Stimulated activated CD4-positive, alpha-beta T cell treated with anti-CD3 and anti-CD28 coated beads, Interleukin-12 subunit alpha, Interleukin-12 subunit beta, amount 100 ng/mL, for 48 hours (primary cell): ENCODE measurements at regions not wholly inside any gene's neighbourhood (a gene's known extent, or its start where the extent isn't known, plus 50 kb on each side); places are given as distances from the start of the nearest gene placed in this dataset.
"Not testable (repeated sequence)": the region's sequence is repeated elsewhere in the genome, so short reads cannot be mapped to it uniquely, and the experiment has no call there.

Experiments used
- DNase-seq, 3 donors: peaks; one replicate each; pipeline ENCODE4 v3.0.0-alpha.2; 2020; ENCODE audit warnings: low read depth in 2 of 3, low spot score in 1 of 3

DNA sequence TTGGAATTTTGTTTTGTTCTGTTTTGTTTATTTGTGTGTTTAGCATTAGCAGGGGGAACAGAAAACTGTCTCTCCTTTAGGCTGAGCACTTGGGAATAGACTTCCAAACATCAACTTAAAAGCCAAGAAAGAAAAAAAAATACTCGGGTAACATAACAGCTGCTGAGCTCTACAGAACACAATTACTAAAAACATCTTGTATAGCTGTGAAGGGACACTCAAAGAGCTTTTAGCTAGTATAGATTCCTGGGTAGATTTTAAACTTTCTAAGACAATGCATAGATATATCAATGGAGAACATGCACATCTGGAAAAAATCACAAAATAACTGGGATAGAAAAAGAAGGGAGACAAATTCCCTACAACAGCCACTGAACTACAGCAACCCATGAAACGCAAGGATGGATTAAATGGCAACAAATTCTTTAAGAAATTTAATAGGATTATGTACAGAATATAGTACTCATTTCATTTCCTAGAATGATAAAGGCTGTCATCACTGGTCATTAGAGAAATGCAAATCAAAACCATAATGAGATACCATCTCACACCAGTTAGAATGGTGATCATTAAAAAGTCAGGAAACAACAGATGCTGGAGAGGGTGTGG is 174.3 kb upstream of the KRR1 start:
- no peak for DNase-seq

DNA sequence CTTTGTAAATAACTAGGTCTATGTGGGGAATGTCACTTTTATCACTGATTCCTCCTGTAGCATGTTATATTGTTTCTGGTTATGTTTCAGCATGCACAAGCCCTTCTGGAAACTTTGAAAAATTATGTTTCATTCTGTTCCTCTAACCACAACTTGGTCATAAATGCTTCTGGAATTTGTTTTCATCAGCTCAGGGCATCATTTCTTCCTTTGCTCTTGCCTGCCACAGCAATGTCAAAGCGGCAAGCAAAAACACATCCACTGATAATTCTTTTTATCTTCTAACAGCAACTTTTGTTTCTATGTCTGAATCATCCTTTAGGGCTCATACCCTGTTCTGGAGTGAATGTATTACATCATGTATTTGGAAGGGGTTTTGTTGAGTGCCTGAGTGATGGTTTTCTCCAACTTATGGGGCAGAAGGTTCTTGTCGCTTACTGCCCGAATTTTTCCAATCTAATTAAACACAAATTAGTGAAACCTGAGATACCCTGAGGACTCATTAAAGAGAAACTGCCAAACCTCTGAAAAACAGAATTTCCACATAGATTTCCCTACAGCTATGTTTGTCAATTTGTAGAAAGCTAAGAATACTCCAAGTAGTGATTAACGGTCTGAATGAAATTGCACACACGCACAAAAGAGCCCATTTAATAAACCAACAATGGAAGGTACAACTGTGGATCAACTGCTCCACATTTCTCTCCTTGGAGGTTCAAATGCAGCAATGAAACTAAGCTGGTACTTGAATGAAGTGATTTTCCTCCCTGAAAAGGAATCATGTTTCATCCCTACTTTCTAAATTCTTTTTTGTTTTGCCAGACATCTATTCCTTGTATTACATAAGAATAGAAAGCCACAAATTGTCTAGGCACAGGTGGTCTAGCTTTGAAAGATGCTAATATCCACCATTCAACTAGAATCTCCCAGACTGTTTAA is 173.5 kb upstream of the KRR1 start:
- no peak for DNase-seq

DNA sequence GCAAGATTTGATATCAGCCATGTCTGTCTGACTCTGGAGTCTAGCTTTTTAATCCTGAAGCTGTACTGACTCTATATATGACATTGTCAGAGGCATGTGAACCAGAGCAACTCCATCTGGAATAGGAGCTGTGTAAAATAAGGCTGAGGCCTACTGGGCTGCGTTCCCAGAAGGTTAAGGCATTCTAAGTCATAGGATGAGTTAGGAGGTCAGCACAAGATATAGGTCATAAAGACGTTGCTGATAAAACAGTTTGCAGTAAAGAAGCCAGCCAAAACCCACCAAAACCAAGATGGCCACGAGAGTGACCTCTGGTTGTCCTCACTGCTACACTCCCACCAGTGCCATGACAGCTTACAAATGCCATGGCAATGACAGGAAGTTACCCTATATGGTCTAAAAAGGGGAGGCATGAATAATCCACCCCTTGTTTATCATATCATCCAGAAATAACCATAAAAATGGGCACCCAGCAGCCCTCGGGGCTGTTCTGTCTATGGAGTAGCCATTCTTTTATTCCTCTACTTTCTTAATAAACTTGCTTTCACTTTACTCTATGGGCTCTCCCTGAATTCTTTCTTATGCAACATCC is 172.7 kb upstream of the KRR1 start:
- not testable (repeated sequence) for DNase-seq

DNA sequence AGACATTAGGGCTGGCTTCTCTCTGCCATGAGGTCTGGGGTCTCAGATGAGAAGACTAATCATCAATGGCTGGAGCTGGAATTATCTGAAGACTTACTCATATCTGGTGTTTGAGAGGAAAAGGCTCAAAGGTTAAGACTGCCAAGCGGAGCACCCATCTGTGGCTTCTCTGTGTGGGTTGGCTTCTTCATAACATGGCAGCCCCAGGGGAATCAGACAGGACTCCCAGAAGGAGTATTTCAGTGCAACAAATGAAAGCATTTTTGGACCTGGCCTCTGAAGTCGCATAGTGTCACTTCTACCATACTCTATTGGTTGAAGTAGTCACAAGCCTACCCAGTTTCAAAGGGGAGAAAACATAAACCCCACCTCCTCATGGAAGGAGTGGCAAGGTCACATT is 171.8 kb upstream of the KRR1 start:
- no peak for DNase-seq

GRCh38 chr12:75677522-75677921 is 166.1 kb upstream of the KRR1 start:
- no peak for DNase-seq

DNA sequence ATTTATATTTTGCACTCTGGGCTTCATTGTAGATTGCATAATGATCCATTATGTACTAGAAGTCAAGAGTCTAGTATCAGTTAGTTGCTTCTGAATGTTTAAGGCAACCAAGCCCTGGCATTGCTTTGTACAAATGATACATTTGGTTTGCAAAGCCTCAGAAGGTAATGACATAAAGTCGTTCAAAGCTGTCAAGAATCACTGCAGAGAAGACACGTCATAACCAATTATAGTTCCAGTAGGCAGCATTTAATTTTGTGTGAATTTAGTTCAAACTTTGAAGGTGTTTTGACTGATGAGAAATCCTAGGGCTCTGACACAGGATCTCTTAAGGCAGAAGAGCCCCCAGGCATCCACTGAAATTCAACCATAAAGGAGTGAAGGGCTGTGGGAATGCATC is 163.0 kb upstream of the KRR1 start:
- no peak for DNase-seq

GRCh38 chr12:75672200-75672599 is 160.8 kb upstream of the KRR1 start:
- no peak for DNase-seq

- DNase-seq, result no peak
Observed at GRCh38 chr12:75670216-75670615, 158.8 kb upstream of the KRR1 start.

DNA sequence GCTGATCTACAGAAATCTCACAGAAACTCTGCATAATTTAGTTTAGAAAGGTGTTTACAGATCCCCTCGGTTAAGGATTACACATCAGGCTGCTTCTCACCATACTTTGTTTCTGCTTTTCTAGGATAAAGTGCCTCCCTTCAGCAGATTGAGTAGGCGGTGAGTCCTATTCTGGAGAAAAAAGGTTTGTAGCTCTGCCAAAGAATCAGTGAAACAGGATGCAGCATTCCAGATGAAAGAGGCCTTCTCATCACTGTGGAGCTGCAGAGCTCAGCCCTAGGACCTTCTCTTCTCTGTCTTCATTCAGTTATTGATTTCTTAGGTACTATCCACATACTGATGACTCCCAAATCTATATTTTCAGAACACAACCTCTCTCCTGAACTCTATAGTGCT is 155.5 kb upstream of the KRR1 start:
- no peak for DNase-seq

DNA sequence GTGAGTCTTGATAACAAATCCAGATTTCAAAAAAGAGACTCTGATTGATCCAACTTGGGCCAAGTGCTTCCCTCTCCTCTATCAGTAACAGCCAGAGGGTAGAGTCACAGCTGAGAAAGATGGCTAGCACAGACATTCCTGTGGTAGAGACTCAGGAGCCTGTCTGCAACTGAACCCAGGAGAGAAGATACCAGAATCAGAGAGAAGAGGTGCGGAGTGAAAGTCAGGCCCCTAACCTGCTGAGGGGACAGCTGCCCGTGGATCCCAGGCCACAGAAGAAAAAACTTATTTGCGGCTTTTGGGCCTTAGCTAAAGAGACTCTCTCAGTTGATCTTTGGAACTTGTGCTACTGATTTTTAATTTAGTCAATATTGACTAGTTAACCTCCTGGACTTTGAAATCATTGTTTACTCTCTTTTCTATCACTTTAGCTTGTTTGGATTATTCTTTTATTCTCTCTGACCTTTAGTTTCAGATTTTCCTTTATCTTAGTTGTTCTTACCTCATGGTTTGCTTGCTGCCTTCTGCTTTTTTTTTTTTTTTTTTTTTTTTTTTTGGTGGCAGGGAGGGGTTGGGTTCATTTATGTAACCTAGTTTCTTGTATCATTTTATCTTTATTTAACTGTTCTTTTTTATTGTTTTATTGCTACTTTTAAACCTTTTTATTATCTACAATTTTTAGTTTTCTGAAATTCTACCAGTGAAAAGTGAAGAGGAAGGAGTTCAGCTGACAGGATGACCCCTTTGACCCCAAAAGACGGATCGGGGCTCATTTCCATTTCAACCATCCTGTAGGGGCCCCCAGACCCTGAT is 154.9 kb upstream of the KRR1 start:
- DNase-seq, result no peak

DNA sequence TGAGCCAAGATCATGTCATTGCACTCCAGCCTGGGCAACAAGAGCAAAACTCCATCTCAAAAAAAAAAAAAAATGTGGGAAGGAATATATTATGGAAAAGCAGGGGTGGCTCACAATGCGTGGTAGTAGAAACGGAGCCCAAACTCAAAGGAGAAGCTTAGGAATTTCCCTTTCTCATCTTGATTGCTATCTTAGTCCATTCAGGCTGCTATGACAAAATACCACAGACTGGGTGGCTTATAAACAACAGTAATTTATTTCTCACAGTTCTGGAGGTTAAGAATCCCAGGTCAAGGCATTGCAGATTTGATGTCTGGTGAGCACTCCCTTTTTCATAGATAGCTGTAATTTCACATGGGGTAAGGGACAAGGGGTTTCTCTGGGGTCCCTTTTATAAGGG is 153.8 kb upstream of the KRR1 start:
- DNase-seq, result no peak

DNA sequence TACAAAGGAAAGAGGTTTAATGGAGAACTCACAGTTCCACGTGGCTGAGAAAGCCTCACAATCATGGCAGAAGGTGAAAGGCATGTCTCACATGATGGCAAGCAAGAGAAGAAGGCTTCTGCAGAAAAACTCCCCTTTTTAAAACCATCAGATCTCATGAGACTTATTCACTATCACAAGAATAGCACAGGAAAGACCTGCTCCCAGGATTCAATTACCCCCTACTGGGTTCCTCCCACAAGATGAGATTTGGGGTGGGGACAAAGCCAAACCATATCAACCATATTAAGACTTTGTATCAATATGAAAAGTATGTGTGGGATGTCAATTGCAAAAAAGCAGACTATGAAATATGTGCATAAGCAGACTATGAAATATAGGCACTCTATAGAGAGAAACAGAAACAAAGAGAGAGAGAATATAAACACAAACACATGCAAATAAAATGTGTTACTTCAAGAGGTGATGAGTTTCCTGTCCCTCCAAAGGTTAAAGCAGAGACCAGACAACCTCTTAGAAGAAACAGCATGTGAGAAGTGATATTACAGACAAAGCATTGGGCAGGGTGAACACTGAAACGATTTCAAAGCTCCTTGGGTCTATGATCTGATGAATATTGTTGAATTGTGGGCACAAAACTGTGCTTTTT is 151.2 kb upstream of the KRR1 start:
- no peak for DNase-seq

DNA sequence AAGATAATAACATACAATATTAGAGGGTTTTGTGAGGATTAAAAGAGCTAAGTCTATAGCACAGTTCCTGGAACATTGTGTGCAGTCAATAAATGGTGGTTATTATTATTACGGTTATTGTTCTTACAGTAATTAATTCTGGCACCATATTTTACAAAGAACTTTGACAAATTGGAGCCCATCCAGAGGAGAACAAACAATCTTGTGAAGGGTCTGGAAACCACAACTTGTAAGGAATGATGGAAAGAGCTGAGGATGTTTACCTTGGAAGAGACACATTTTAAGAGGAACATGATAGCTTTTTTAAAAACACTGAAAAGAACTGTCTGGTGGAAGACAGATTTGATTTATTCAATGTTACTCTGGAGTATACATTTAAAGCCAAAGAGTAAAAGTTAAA is 150.5 kb upstream of the KRR1 start:
- no peak for DNase-seq

DNA sequence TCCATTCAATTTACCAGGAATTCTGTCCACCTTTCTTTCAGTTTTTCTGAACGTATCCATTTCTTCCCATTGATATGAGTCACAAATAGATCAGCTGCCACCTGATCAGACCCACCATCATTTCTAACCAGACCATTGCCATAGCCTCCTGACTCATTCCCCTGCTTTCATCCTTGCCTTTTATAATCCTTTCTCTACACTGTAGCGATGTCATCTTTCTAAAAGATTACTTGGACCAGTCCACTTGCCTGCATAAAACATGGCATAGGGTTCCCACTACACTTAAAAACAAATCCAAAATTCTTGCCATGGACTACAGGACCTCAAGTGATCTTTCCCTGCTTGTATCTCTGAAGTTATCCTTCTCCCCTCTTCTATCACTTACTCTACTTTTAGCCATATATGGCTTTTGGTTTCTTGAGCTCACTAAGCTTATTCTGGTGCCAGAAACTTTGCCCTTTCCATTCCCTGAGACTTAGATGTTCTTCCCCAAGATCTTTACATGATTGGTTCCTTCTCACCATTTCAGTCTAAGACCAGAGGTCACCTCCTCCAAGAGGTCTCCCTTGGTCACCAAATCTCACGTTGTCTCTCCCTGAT is 149.5 kb upstream of the KRR1 start:
- no peak for DNase-seq

GRCh38 chr12:75660107-75660530 is 148.7 kb upstream of the KRR1 start:
- DNase-seq, result no peak

DNA sequence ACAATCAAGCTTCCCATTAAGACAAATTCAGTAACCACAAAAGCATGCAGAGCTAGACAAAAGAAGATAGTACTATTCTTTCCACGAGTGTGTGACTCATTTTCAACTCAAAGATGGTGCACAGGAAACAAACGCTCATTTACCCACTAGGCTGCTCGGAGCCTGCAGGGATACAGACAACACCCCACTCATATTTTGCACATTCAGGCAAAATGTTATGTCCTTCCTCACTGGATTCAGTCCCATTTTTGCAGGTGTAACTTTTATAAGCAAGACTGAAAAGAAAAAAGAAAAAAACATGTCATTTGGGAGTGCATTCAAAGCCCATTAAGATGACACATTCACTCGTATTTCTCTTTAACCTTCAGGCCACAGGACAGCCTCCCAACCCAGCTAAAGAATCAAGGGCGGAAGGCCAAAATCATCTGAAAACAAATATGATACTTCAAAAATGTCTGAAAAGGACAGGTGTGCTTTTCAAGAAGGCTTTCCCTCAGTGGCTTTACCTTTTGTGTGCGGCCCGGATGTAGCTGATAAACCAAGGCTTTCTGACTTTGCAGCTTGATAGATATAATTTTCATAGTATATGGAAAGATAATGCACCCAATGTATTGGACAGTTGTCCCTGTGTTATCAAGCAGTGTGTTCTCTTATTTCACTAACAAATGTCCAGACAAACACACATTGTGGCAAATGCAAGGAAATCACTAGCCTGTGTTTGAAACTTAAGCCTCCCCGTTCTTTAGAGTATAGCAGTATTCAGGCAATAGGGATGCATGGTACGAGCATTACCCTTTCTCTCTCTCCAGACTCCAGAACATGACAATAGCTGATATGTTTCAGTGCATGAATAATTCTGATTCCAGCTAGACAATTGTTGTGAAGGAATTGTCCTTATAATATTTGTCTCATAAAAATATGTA is 147.8 kb upstream of the KRR1 start:
- no peak for DNase-seq

- DNase-seq, result no peak
Observed at GRCh38 chr12:75658286-75658685, 146.9 kb upstream of the KRR1 start.

- DNase-seq, result no peak
Observed at GRCh38 chr12:75657831-75658230, 146.4 kb upstream of the KRR1 start.

DNA sequence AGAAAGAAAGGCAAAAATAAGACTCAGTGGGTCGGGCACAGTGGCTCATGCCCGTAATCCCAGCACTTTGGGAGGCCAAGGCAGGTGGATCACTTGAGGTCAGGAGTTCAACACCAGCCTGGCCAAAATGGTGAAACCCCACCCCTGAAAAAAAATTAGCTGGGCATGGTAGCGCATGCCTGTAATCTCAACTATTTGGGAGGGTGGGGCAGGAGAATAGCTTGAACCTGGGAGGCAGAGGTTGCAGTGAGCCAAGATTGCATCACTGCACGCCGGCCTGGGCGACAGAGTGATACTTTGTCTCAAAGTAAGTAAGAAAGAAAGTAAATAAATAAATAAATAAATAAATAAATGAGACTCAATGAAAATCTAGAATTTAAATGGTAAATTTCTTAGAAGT is 145.9 kb upstream of the KRR1 start:
- DNase-seq, result not testable (repeated sequence)
